Progenitor cell of endocrine pancreas (in vitro differentiated cells): ENCODE measurements at regions not wholly inside any gene's neighbourhood (a gene's known extent, or its start where the extent isn't known, plus 50 kb on each side); places are given as distances from the start of the nearest gene placed in this dataset.

Experiments used
- DNase-seq: peaks from one replicate; pipeline ENCODE4 v3.0.0; 2021; ENCODE audit warnings: low spot score; ENCODE audit not compliant: unreplicated experiment
- H3K27ac Mint-ChIP-seq: 2 replicates; pipeline ENCODE4 v1.8.0; 2021; ENCODE audit warnings: mild to moderate bottlenecking, moderate library complexity, mixed read lengths
- H3K27me3 Mint-ChIP-seq: 2 replicates; pipeline ENCODE4 v1.8.0; 2021; ENCODE audit warnings: mixed read lengths
- H3K36me3 Mint-ChIP-seq: 2 replicates; pipeline ENCODE4 v1.8.0; 2022; ENCODE audit warnings: mixed read lengths; ENCODE audit not compliant: insufficient read depth
- H3K4me1 Mint-ChIP-seq: 2 replicates; pipeline ENCODE4 v1.8.0; 2021; ENCODE audit warnings: low read depth, mixed read lengths
- H3K4me3 Mint-ChIP-seq: 2 replicates; pipeline ENCODE4 v1.8.0; 2021; ENCODE audit warnings: low read depth, mild to moderate bottlenecking, moderate library complexity, mixed read lengths
- H3K9me3 Mint-ChIP-seq: 2 replicates; pipeline ENCODE4 v1.8.0; 2021; ENCODE audit warnings: low read depth, mixed read lengths
- CTCF ChIP-seq: fragments of 200-600 bp; sonication (generic); IDR thresholded peaks from one replicate; pipeline ENCODE4 v1.5.0; 2021; ENCODE audit warnings: antibody characterized with exemption, mild to moderate bottlenecking; ENCODE audit not compliant: unreplicated experiment

GRCh38 chr13:94928127-94928775 is 215.9 kb upstream of the SOX21 start:
- Mint-ChIP-seq H3K27me3 (no peaks in the 10 kb centered on the region), H3K4me1 (no peaks in the 10 kb centered on the region), H3K9me3 (peaks cover 6% of the 10 kb centered on the region), H3K36me3 (peaks cover 2% of the 10 kb centered on the region), H3K27ac (no peak overlapping the region), H3K4me3 (no peak overlapping the region)
- DNase-seq, result no peak
- no peak for TF ChIP-seq CTCF

- TF ChIP-seq CTCF, result no peak
- no peak overlapping the region for H3K4me3 Mint-ChIP-seq
- H3K27ac Mint-ChIP-seq, result no peak overlapping the region
- DNase-seq, result no peak
- no peaks in the 10 kb centered on the region for H3K9me3 Mint-ChIP-seq
- peaks cover 3% of the 10 kb centered on the region for H3K27me3 Mint-ChIP-seq
- no peaks in the 10 kb centered on the region for H3K36me3 Mint-ChIP-seq
- no peaks in the 10 kb centered on the region for H3K4me1 Mint-ChIP-seq
Observed at GRCh38 chr13:94925263-94925662, 212.9 kb upstream of the SOX21 start.

GRCh38 chr13:94921181-94921580 is 208.8 kb upstream of the SOX21 start:
- H3K36me3 Mint-ChIP-seq, result no peaks in the 10 kb centered on the region
- no peaks in the 10 kb centered on the region for H3K9me3 Mint-ChIP-seq
- H3K4me1 Mint-ChIP-seq, result no peaks in the 10 kb centered on the region
- H3K27me3 Mint-ChIP-seq, result peaks cover 6% of the 10 kb centered on the region
- no peak overlapping the region for H3K4me3 Mint-ChIP-seq
- no peak for DNase-seq
- H3K27ac Mint-ChIP-seq, result no peak overlapping the region
- no peak for TF ChIP-seq CTCF

- no peak for TF ChIP-seq CTCF
- Mint-ChIP-seq H3K36me3 (no peaks in the 10 kb centered on the region), H3K4me3 (no peak overlapping the region), H3K27me3 (peaks cover 6% of the 10 kb centered on the region), H3K27ac (no peak overlapping the region), H3K4me1 (no peaks in the 10 kb centered on the region), H3K9me3 (no peaks in the 10 kb centered on the region)
- DNase-seq, result no peak
Observed at GRCh38 chr13:94920578-94920977, 208.2 kb upstream of the SOX21 start.

GRCh38 chr13:94917824-94918223 is 205.5 kb upstream of the SOX21 start:
- H3K4me3 Mint-ChIP-seq, result no peak overlapping the region
- H3K27ac Mint-ChIP-seq, result no peak overlapping the region

More at GRCh38 chr13:94917824-94918223, 205.5 kb upstream of the SOX21 start:
- Mint-ChIP-seq H3K27me3 (peaks cover 6% of the 10 kb centered on the region), H3K9me3 (no peaks in the 10 kb centered on the region), H3K4me1 (no peaks in the 10 kb centered on the region), H3K36me3 (no peaks in the 10 kb centered on the region)
- DNase-seq, result no peak
- no peak for TF ChIP-seq CTCF
